VCaP (cell line): ENCODE measurements at regions not wholly inside any gene's neighbourhood (a gene's known extent, or its start where the extent isn't known, plus 50 kb on each side); places are given as distances from the start of the nearest gene placed in this dataset.

Source experiments
- H3K27ac ChIP-seq: fragments of 450-650 bp; 2 replicates; pipeline ENCODE4 v1.5.1; 2017
- TF ChIP-seq, protein P1 (sequence below): fragments of 450-650 bp; conservative IDR thresholded peaks from 2 replicates; pipeline ENCODE4 v1.5.1; 2017; ENCODE audit warnings: mild to moderate bottlenecking, moderate library complexity

DNA sequence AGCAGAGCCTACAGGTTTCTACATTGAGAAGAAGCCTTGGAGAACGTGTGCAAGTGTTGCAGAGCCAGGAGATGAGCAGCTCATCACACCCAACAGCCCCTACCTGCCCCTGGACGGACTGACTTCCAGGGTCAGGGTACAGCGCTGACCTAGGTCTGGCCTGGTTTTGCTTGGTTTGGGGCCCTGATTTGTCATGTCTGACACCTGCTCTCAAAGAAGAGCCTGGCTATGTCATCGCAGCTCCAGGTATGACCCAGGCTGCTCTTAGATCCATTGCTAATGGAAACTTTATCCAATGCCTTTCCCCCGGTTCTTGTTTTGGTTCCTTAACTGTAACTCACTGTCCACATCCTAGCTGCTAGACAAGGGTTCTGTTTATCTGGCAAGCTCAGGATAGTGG is 149.5 kb downstream of the CXCL12 start:
- no peak overlapping the region for H3K27ac ChIP-seq
- TF ChIP-seq, protein P1, sequence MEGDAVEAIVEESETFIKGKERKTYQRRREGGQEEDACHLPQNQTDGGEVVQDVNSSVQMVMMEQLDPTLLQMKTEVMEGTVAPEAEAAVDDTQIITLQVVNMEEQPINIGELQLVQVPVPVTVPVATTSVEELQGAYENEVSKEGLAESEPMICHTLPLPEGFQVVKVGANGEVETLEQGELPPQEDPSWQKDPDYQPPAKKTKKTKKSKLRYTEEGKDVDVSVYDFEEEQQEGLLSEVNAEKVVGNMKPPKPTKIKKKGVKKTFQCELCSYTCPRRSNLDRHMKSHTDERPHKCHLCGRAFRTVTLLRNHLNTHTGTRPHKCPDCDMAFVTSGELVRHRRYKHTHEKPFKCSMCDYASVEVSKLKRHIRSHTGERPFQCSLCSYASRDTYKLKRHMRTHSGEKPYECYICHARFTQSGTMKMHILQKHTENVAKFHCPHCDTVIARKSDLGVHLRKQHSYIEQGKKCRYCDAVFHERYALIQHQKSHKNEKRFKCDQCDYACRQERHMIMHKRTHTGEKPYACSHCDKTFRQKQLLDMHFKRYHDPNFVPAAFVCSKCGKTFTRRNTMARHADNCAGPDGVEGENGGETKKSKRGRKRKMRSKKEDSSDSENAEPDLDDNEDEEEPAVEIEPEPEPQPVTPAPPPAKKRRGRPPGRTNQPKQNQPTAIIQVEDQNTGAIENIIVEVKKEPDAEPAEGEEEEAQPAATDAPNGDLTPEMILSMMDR = no peak

DNA sequence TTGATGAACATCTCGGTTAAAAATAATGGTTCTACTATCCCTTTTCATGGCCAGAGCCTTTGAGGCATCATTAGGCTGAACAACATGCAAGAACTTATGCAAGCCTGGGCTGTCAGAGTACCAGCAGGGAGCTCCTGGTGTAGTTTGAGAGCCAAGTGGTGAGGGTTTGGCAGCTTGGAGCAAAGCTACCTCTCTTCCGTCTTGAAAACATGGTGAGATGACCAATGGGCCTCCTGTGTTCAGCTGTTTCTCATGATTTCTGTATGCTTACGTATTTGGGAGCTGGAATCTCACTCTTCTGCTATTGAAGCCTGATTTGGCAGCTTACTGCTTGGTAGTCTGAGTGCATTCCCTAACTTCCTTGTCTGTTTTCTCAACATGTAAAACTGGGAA is 150.4 kb downstream of the CXCL12 start:
- no peak overlapping the region for H3K27ac ChIP-seq
- TF ChIP-seq, protein P1 = no peak

GRCh38 chr10:44233561-44234482 is 151.1 kb downstream of the CXCL12 start:
- TF ChIP-seq, protein P1 = no peak
- no peak overlapping the region for H3K27ac ChIP-seq

GRCh38 chr10:44217274-44217820 is 167.6 kb downstream of the CXCL12 start:
- TF ChIP-seq, protein P1 = no peak
- no peak overlapping the region for H3K27ac ChIP-seq

DNA sequence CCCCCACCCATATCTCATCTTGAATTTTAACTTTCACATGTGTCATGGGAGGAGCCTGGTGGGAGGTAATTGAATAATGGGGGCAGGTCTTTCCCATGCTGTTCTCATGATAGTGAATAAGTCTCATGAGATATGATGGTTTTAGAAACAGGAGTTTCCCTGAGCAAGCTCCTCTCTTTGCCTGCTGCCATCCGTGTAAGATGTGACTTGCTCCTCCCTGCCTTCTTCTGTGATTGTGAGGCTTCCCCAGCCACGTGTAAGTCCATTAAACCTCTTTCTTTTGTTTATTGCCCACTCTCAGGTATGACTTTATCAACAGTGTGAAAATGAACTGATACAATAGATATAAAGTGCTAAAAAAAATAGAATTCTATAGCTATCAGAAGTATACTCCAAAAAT is 168.8 kb downstream of the CXCL12 start:
- TF ChIP-seq, protein P1 = no peak
- H3K27ac ChIP-seq = no peak overlapping the region

DNA sequence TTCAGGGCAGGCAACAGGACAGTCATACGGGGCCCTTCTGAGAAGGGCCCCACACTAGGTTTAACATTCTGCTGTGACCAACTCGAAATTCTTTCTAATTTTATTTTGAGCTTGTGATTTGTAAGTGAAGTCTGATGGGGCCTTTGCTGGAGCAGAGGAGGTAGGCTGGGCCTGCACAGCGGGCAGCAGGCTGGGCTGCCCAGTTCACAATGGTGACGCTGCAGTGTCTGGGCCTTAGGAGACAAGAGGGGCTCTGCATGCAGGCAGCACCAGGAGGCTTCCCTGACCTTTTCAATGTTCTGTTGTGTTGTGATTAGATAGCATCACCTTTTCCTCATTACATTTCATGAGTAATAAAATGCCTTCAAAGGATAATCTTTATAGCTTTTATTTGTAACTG is 175.1 kb downstream of the CXCL12 start:
- TF ChIP-seq, protein P1 = no peak

DNA sequence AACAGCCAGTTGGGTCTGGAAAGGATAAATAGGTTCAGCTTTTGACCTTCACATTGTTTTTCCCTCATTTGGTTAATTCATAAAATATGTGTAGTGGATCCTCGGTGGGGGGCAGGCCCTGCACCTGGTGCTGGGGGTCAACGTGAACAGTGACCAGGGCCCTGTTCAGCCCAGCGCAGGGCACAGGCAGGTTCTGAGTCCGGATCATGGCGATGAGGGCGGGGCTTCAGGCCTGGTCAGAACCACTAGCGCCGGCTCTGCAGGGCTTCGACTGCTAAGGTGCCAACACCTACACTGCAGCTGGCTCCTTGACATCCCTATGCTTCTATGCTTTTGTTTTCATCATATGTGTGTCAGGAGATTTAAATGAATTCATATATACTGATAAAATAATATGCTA is 177.7 kb downstream of the CXCL12 start:
- TF ChIP-seq, protein P1 = no peak
- H3K27ac ChIP-seq = no peak overlapping the region

More for the DNA sequence above, 175.1 kb downstream of the CXCL12 start:
- H3K27ac ChIP-seq = no peak overlapping the region
